T follicular helper cell (primary cell): ENCODE measurements at regions not wholly inside any gene's neighbourhood (a gene's known extent, or its start where the extent isn't known, plus 50 kb on each side); places are given as distances from the start of the nearest gene placed in this dataset.

Experiments
- DNase-seq: peaks from one replicate; pipeline ENCODE4 v3.0.0-alpha.2; 2020; ENCODE audit warnings: low read depth

- DNase-seq, result no peak
Measured at GRCh38 chr4:108527723-108528122, 92.7 kb upstream of the RPL34 start.

- DNase-seq, result no peak
Measured at GRCh38 chr4:108520807-108521206, 99.6 kb upstream of the RPL34 start.

GRCh38 chr4:108519911-108520601 lies 100.3 kb upstream of the RPL34 start:
- DNase-seq, result no peak

GRCh38 chr4:108519208-108519833 lies 101.1 kb upstream of the RPL34 start:
- DNase-seq, result no peak

- peak; percentile 16 for DNase-seq
Measured at GRCh38 chr4:108512615-108513505, 107.5 kb upstream of the RPL34 start.

GRCh38 chr4:108511618-108512017 lies 108.8 kb upstream of the RPL34 start:
- no peak for DNase-seq

- DNase-seq, result no peak
Measured at GRCh38 chr4:108502356-108502755, 118.0 kb upstream of the RPL34 start.

GRCh38 chr4:108498925-108499324 lies 121.5 kb upstream of the RPL34 start:
- no peak for DNase-seq

- no peak for DNase-seq
Measured at GRCh38 chr4:108493596-108493931, 126.8 kb upstream of the RPL34 start.

- peak; percentile 6 for DNase-seq
Measured at GRCh38 chr4:108492816-108493595, 127.4 kb upstream of the RPL34 start.

GRCh38 chr4:108488865-108489264 lies 131.5 kb upstream of the RPL34 start:
- no peak for DNase-seq

- DNase-seq, result no peak
Measured at GRCh38 chr4:108486046-108486445, 134.3 kb upstream of the RPL34 start.

- DNase-seq, result no peak
Measured at GRCh38 chr4:108484187-108484586, 136.2 kb upstream of the RPL34 start.

- DNase-seq, result no peak
Measured at GRCh38 chr4:108483650-108484049, 136.7 kb upstream of the RPL34 start.

GRCh38 chr4:108483079-108483478 lies 137.3 kb upstream of the RPL34 start:
- DNase-seq, result no peak

GRCh38 chr4:108480881-108481280 lies 139.5 kb upstream of the RPL34 start:
- no peak for DNase-seq

- DNase-seq, result no peak
Measured at GRCh38 chr4:108477527-108478108, 142.8 kb upstream of the RPL34 start.

- DNase-seq, result no peak
Measured at GRCh38 chr4:108473163-108473720, 147.1 kb upstream of the RPL34 start.

GRCh38 chr4:108466936-108467902 lies 153.2 kb upstream of the RPL34 start:
- DNase-seq, result no peak

GRCh38 chr4:108465886-108466500 lies 154.4 kb upstream of the RPL34 start:
- no peak for DNase-seq
